GM20000 (cell line): ENCODE measurements at regions not wholly inside any gene's neighbourhood (a gene's known extent, or its start where the extent isn't known, plus 50 kb on each side); places are given as distances from the start of the nearest gene placed in this dataset.

Experiments used
- DNase-seq: peaks from one replicate; pipeline ENCODE4 v3.0.0; 2012; ENCODE audit warnings: low spot score
- CTCF ChIP-seq: IDR thresholded peaks from 2 replicates; pipeline ENCODE4 v1.5.1; 2012; ENCODE audit warnings: mild to moderate bottlenecking, control low read depth; ENCODE audit errors: extremely low read depth, missing control alignments

- TF ChIP-seq CTCF: no peak
- no peak for DNase-seq
These were observed 117.7 kb upstream of the RAB6C start for GRCh38 chr2:129861666-129862288.

- DNase-seq: no peak
- TF ChIP-seq CTCF: no peak
These were observed 116.8 kb upstream of the RAB6C start for GRCh38 chr2:129862668-129863067.

GRCh38 chr2:129863350-129863749, 116.1 kb upstream of the RAB6C start:
- no peak for DNase-seq
- no peak for TF ChIP-seq CTCF

- no peak for DNase-seq
- no peak for TF ChIP-seq CTCF
These were observed 114.7 kb upstream of the RAB6C start for GRCh38 chr2:129864719-129865118.

- no peak for DNase-seq
- TF ChIP-seq CTCF: no peak
These were observed 113.5 kb upstream of the RAB6C start for GRCh38 chr2:129865976-129866375.

- TF ChIP-seq CTCF: no peak
These were observed 113.1 kb upstream of the RAB6C start for GRCh38 chr2:129866391-129866790.

GRCh38 chr2:129868151-129868550, 111.3 kb upstream of the RAB6C start:
- DNase-seq: no peak
- TF ChIP-seq CTCF: no peak

More at GRCh38 chr2:129866391-129866790, 113.1 kb upstream of the RAB6C start:
- no peak for DNase-seq
